Amniotic epithelial cell (primary cell): ENCODE measurements at regions not wholly inside any gene's neighbourhood (a gene's known extent, or its start where the extent isn't known, plus 50 kb on each side); places are given as distances from the start of the nearest gene placed in this dataset.

Experiments
- DNase-seq: peaks from one replicate; pipeline ENCODE4 v3.0.0-alpha.2; 2010; ENCODE audit warnings: low read depth

- DNase-seq, result no peak
These were observed 968.4 kb upstream of the SLC35B3 start for GRCh38 chr6:9403736-9404135.

DNA sequence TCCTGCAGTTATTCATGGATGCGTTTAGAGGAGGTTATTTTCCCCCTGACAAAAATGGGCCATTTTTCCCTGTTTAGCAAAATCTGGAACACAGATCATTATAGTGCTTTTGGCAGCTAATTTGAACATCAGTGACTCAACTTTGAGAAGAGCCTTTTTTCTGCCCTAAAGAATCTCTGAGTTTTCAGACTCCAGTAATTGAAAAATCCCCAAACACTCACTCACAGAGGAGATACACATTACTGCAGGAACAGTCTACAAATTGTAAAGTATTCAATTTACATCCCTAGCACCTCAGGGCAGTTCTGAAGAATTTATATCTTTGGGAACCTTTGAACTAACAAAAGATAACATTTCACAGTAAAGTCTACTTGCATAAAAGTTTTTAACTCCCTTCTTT lies 966.6 kb upstream of the SLC35B3 start:
- DNase-seq, result no peak

GRCh38 chr6:9399916-9400315 lies 964.6 kb upstream of the SLC35B3 start:
- no peak for DNase-seq

DNA sequence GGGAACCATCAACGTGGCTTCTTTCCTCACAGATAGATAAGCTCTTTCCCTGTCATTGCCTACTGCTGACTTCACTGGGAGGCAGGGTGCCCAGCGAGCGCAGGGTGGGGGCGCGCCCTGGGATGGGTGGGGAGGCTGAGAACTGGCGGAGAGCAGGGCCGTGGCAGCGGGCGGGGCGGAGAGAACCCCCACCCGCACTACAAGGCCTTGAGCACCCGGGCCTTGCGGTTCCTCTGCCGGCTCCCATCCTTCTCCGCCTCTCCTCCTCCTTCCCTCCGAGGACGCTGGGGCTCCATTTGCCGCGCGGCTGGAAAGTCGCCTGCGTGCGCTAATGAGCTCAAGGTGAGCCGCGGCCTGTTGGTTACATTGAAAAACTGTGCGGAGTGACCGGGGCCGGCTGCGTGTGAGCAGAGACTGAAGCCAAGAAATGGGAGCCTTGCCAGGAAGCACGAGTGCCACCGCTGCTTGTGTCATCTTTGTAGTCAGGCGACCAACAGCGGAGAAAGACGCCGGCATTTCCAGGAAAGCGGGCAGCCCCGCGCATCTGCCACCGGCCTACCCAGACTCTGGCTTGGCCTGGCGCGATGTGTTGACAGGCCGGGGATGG lies 963.5 kb upstream of the SLC35B3 start:
- peak; percentile 10 for DNase-seq

GRCh38 chr6:9398071-9398766 lies 962.9 kb upstream of the SLC35B3 start:
- no peak for DNase-seq

- no peak for DNase-seq
These were observed 953.3 kb upstream of the SLC35B3 start for GRCh38 chr6:9388596-9388995.

- no peak for DNase-seq
These were observed 945.2 kb upstream of the SLC35B3 start for GRCh38 chr6:9380568-9380967.

DNA sequence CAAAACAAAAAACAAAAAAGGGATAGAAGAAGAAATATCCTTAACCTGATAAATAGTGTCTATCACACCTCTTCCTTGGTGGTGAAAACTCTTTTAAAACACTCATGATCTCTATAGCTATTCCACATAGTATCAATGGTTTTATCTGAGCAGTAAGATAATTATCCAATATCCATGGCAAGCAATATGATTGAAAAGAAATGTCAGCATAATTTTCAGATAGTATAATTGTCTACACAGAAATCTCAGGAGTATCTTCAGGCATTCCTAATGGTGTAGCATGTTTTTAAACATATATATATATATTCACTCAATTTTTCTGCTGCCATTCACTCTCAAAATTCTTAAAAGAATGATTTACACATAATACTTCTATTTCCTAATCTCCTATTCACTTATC lies 938.0 kb upstream of the SLC35B3 start:
- DNase-seq, result no peak

DNA sequence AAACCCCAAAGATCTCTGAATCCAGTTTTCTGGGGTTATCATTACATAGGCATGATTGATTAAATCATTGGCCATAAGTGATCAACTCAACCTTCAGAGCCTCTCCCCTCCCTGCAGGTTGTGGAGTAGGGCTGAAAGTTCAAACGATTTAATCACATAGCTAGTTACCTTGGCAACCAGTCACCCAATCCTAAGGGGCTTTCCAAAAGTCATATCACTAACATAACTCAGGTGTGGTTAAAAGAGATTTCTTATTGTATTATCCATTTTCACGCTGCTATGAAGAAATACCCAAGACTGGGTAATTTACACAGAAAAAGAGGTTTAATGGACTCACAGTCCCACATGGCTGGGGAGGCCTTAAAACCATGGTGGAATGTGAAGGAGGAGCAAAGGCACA lies 935.1 kb upstream of the SLC35B3 start:
- no peak for DNase-seq

DNA sequence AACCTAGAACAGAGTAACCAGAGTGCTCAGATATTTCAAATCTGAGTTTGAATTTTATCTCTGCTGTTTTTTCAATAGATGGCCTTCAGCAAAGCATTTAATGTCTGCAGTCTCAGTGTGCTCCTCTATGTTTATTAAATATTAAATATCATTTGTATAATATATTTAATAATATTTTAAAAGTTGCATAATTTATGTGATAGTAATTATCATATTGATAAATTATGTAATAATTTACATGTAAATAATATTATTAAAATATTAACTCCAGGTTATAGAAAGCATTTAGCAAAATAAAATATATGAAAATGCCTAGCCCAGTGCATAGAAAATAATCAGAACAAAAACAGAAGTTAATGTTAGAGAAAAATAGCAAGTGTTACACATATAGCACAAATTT lies 930.0 kb upstream of the SLC35B3 start:
- no peak for DNase-seq

DNA sequence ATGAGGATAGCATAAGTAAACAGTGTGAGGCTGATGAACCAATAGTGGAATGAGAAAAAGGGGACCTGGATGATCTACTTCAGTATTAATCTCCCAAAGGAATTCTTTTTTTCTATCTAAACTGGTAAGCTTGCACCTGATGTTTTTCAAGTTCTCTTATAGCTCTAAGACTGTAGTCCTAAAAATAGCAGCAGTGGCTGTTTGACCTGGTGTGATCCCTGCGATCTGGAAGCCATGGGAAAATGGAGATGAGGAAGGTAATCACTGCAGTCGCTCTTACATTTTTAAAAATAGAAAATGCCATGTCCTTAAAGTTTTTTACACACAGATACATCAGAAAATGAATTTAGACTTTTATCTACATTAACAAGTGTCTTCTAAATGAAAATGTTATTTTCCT lies 926.4 kb upstream of the SLC35B3 start:
- no peak for DNase-seq

GRCh38 chr6:9360881-9361280 lies 925.5 kb upstream of the SLC35B3 start:
- peak; percentile 16 for DNase-seq

DNA sequence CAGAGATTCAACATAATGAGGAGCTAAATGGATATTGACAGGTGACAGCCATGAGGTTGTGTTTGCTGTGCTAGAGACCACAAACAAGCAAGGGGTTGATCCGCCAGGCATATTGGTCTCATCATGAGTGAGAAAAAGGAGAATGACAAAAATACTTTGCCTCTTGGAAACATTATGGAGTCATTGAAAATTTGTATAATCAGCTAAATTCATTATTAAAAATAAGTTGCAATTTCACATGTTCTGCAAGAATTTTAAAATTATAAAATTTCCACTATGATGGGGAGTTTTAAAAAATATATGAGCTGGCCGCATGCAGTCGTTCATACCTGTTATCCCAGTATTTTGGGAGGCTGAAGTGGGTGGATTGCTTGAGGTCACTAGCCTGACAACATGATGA lies 912.3 kb upstream of the SLC35B3 start:
- no peak for DNase-seq

- no peak for DNase-seq
These were observed 911.6 kb upstream of the SLC35B3 start for GRCh38 chr6:9346923-9347322.

DNA sequence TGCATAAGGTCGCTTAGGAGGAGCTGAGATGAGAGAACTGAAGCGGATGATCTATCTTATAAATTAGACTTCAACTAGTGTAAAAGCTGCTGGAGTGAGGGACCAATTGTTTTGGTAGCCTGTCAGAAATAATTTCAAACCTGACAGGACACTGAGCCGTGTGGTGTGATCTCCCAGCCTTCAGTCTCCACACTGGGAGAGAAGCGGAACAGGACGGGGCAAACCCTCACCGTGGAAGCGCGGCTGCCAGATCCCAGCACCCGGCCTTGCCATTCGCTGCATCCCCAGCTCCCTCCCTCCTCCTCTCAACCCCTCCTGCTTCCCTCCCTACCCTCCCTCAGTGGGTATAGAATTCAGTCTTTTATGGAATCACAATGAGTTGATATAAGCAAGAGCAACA lies 900.1 kb upstream of the SLC35B3 start:
- no peak for DNase-seq

DNA sequence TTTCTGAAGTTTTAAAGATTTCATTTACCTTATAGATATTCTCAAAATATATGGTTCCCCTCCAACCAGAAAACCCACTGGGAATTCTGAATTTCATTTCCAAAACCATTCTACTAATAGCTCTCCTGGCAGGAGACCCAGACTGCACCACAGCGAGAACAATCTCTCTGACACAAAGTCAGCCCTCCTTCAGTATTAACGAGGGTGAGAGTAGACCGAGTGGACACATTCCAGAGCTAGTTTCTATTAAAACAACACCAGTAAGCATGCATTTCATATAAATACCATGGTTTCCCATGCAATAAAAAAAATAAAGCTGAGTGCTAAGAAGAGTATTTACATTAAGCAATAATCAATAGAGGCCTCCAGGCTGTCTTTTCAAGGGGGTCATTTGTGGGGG lies 899.6 kb upstream of the SLC35B3 start:
- DNase-seq, result no peak

GRCh38 chr6:9332241-9332780 lies 897.0 kb upstream of the SLC35B3 start:
- DNase-seq, result no peak

GRCh38 chr6:9316831-9317230 lies 881.5 kb upstream of the SLC35B3 start:
- DNase-seq, result no peak

DNA sequence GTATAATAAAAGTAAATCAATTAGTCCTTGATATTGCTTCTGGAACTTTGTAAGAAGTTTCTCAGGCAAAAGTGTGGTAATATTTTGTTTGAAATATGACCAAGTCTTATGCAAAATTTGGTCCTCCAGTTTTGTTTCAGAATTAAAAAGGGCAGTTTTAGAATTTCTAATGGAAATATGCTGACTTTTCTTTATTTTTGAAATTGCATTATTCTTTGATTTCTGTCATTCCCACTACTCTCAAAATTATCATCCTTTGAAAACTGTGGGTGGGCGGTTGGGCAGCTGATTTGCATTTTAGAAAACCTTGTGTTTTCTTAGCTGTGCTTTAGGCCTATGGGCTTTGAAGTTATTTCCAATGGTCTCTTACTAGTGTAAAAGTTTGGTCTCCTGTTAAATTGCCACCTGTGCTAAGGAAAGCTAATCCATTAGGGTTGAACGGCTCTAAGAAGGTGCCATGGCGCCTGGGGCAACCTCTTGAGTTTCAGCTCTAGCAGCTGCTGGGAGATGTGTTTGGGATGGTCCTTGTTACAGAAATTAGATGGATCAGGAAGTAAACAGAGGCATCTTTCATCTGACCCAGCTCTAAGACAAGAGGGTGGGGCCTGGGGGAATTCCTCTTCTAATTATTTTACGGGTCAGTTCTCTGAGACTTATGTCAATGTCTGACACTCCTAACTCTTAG lies 880.8 kb upstream of the SLC35B3 start:
- DNase-seq, result no peak

DNA sequence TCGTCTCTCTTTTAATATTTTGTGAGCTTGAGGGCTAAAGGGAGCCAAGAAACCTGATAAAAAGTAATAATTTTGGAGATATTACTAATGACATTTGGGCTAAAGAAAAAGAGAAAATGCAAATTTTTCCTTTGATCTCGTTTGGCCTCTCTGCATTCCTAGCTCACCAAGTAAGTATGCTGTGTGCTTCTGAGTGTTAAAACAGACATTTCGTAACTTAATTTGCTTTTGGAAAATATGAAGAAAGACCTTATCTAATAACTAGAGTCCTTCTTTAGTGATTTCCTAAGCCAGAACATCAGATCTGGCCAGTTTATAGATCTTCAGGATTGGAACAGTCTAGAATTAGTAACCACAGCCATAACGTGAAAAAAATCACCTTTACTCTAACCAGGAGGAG lies 872.9 kb upstream of the SLC35B3 start:
- DNase-seq, result peak; percentile 12

DNA sequence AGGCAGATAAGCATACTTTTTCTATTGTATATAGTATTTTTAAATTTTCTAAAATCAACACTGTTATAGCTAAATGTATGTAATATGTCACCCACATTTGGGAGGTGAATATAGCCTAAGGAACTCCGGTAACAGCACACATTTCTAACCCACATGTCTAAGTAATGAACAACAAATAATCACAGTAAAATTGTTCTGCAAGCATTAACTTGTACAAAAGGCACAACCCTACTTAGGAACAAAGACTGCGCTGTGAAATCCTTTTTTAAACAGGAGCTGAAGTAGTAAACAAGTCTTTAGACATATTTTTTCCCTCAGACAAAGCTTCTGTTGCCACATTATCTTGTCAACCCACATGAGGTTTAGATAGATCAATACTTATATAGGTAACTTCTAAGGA lies 872.4 kb upstream of the SLC35B3 start:
- DNase-seq, result no peak

GRCh38 chr6:9307187-9307586 lies 871.8 kb upstream of the SLC35B3 start:
- DNase-seq, result no peak

DNA sequence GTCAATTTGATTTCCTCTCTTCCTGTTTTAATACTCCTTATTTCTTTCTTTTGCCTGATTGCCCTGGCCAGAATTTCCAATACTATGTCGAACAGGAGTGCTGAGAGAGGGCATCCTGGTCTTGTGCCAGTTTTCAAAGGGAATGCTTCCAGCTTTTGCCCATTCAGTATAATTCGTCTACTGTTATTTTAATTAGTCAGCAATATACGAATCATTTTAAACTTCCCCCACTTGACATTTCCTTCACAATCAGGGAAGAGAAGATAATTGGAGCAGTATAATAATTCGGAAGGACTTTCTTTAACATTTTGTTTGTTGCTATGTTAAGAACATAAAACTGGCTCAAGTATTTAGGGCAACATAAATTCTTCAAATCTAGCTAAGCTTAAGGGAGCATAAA lies 860.3 kb upstream of the SLC35B3 start:
- DNase-seq, result no peak
